SK-N-SH (cell line): ENCODE measurements at regions not wholly inside any gene's neighbourhood (a gene's known extent, or its start where the extent isn't known, plus 50 kb on each side); places are given as distances from the start of the nearest gene placed in this dataset.

Experiments used
- CTCF ChIA-PET: fragments of 300-600, 350-600 bp; formaldehyde crosslinking; extraction: SDS; loops from one replicate; lab custom pipeline; 2021; lab: Yijun Ruan, JAX
- POLR2A ChIA-PET: fragments of 350-600 bp; sonication (Branson Sonifier 250); formaldehyde crosslinking; extraction: SDS; loops from one replicate; lab custom pipeline; 2020; ENCODE audit warnings: antibody characterized with exemption, inconsistent platforms; lab: Yijun Ruan, JAX
- DNase-seq: peaks from one replicate; pipeline ENCODE4 v3.0.0; 2012
- H2AFZ ChIP-seq: fragments of 200-600 bp; sonication (generic); 2 replicates; pipeline ENCODE4 v1.8.1; 2016; ENCODE audit warnings: antibody characterized with exemption, mild to moderate bottlenecking, low read depth
- H3F3A ChIP-seq: fragments of 200-600 bp; sonication (generic); replicated peaks from 2 replicates; pipeline ENCODE3; 2016; ENCODE audit warnings: antibody characterized with exemption, mild to moderate bottlenecking; ENCODE audit not compliant: insufficient read depth
- H3K27ac ChIP-seq, 2 experiments: fragments of 200-500 bp in 1 of 2; fragments of 200-600 bp in 1 of 2; sonication (Bioruptor generic) in 1 of 2; sonication (generic), shearing (Covaris generic) in 1 of 2; 2 replicates each; pipeline versions ENCODE4 v1.5.1 to v1.6.1; 2014 to 2016; ENCODE audit warnings: low read depth in 2 of 2, inconsistent platforms in 1 of 2, low read length in 1 of 2, mild to moderate bottlenecking in 1 of 2, mixed read lengths in 1 of 2
- H3K27me3 ChIP-seq: fragments of 200-600 bp; sonication (generic), shearing (Covaris generic); 2 replicates; pipeline ENCODE4 v1.6.1; 2016; ENCODE audit warnings: mixed run types; ENCODE audit not compliant: insufficient read depth
- H3K36me3 ChIP-seq, 2 experiments: fragments of 200-500 bp in 1 of 2; fragments of 200-600 bp in 1 of 2; sonication (Bioruptor generic) in 1 of 2; sonication (generic) in 1 of 2; replicated peaks in 1 of 2; 2 replicates each; pipeline versions ENCODE3 to v1.5.1; 2014 to 2016; ENCODE audit warnings: low read length in 1 of 2, mild to moderate bottlenecking in 1 of 2; ENCODE audit not compliant: insufficient read depth in 2 of 2, control insufficient read depth in 1 of 2
- H3K4me1 ChIP-seq, 2 experiments: fragments of 200-500 bp in 1 of 2; fragments of 200-600 bp in 1 of 2; sonication (Bioruptor generic) in 1 of 2; sonication (generic), shearing (Covaris generic) in 1 of 2; 2 replicates each; pipeline versions ENCODE4 v1.5.1 to v1.6.1; 2014 to 2016; ENCODE audit warnings: low read depth in 1 of 2, low read length in 1 of 2, mixed run types in 1 of 2; ENCODE audit not compliant: insufficient read depth in 2 of 2, control insufficient read depth in 1 of 2
- H3K4me2 ChIP-seq: fragments of 200-600 bp; sonication (generic), shearing (Covaris generic); 2 replicates; pipeline ENCODE4 v1.6.1; 2017; ENCODE audit warnings: mixed run types
- H3K4me3 ChIP-seq, 2 experiments: fragments of 200-500 bp in 1 of 2; fragments of 200-600 bp in 1 of 2; sonication (Bioruptor generic) in 1 of 2; sonication (generic), shearing (Covaris generic) in 1 of 2; 2 replicates each; pipeline versions ENCODE4 v1.5.1 to v1.8.1; 2014 to 2016; ENCODE audit warnings: low read depth in 2 of 2, inconsistent platforms in 1 of 2, low read length in 1 of 2, mild to moderate bottlenecking in 1 of 2, mixed read lengths in 1 of 2, moderate library complexity in 1 of 2
- H3K79me2 ChIP-seq: fragments of 200-600 bp; sonication (generic); 2 replicates; pipeline ENCODE4 v1.8.1; 2017; ENCODE audit warnings: mild to moderate bottlenecking; ENCODE audit not compliant: insufficient read depth
- H3K9ac ChIP-seq: fragments of 200-600 bp; sonication (generic); 2 replicates; pipeline ENCODE4 v1.6.1; 2017; ENCODE audit warnings: mixed run types
- H3K9me2 ChIP-seq: fragments of 200-600 bp; sonication (generic); 2 replicates; pipeline ENCODE4 v1.6.1; 2017; ENCODE audit warnings: mixed run types
- H3K9me3 ChIP-seq: fragments of 200-600 bp; sonication (generic); 2 replicates; pipeline ENCODE4 v1.6.1; 2017; ENCODE audit warnings: mixed run types, mild to moderate bottlenecking, moderate library complexity
- H4K20me1 ChIP-seq: fragments of 200-600 bp; sonication (generic); 2 replicates; pipeline ENCODE4 v1.6.1; 2017; ENCODE audit warnings: mild to moderate bottlenecking, mixed run types; ENCODE audit not compliant: insufficient read depth
- CHD2 ChIP-seq: fragments of 150-350 bp; IDR thresholded peaks from 2 replicates; pipeline ENCODE4 v1.6.1; 2018; ENCODE audit warnings: low read length; ENCODE audit not compliant: partially characterized antibody
- ELF1 ChIP-seq: IDR thresholded peaks from 2 replicates; pipeline ENCODE4 v1.4.0; 2012
- EP300 ChIP-seq, 2 experiments: IDR thresholded peaks; 2 replicates each; pipeline versions ENCODE4 v1.4.0 to v1.6.1; 2012; ENCODE audit warnings: borderline replicate concordance in 1 of 2, low read depth in 1 of 2, low read length in 1 of 2
- EZH2phosphoT487 ChIP-seq: fragments of 200-600 bp; sonication (generic); IDR thresholded peaks from 2 replicates; pipeline ENCODE4 v1.6.1; 2017; ENCODE audit warnings: low read depth, mixed run types, mild to moderate bottlenecking, antibody characterized with exemption, moderate library complexity, borderline replicate concordance
- GABPA ChIP-seq: IDR thresholded peaks from 2 replicates; pipeline ENCODE4 v1.4.0; 2012; ENCODE audit warnings: low read depth, mild to moderate bottlenecking
- GATA2 ChIP-seq: sonication (generic); formaldehyde crosslinking; IDR thresholded peaks from 2 replicates; pipeline ENCODE4 v1.5.0; 2020; ENCODE audit warnings: mild to moderate bottlenecking, missing genetic modification reagents
- IRF3 ChIP-seq: fragments of 150-350 bp; IDR thresholded peaks from 2 replicates; pipeline ENCODE4 v1.6.1; 2016; ENCODE audit warnings: mild to moderate bottlenecking, low read depth, low read length
- JUND ChIP-seq: IDR thresholded peaks from 2 replicates; pipeline ENCODE4 v1.4.0; 2012
- MAX ChIP-seq: IDR thresholded peaks from 2 replicates; pipeline ENCODE4 v1.4.0; 2012; ENCODE audit warnings: low read depth
- MEF2A ChIP-seq: IDR thresholded peaks from 2 replicates; pipeline ENCODE4 v1.4.0; 2012; ENCODE audit warnings: low read depth, borderline replicate concordance
- POLR2AphosphoS5 ChIP-seq: IDR thresholded peaks from 2 replicates; pipeline ENCODE4 v1.6.1; 2012; ENCODE audit warnings: low read depth, low read length
- RFX5 ChIP-seq: IDR thresholded peaks from 2 replicates; pipeline ENCODE4 v1.6.1; 2012; ENCODE audit warnings: mild to moderate bottlenecking, improper control_type of control experiment, low read length
- RXRA ChIP-seq: IDR thresholded peaks from 2 replicates; pipeline ENCODE4 v1.4.0; 2012; ENCODE audit warnings: low read depth, mild to moderate bottlenecking, borderline replicate concordance
- TCF12 ChIP-seq: IDR thresholded peaks from 2 replicates; pipeline ENCODE4 v1.4.0; 2012
- YY1 ChIP-seq: IDR thresholded peaks from 2 replicates; pipeline ENCODE4 v1.4.0; 2012; ENCODE audit warnings: low read depth, mild to moderate bottlenecking
- WGBS: methylation state at CpG from one replicate; pipeline ENCODE4 v1.1.6; 2017; ENCODE audit warnings: low lambda C conversion rate; 5-methylcytosine and 5-hydroxymethylcytosine counted together
- TF ChIP-seq, protein P1 (sequence below): fragments of 200-600 bp; sonication (generic); IDR thresholded peaks from 2 replicates; pipeline ENCODE4 v1.6.1; 2017; ENCODE audit warnings: antibody characterized with exemption, mild to moderate bottlenecking, moderate library complexity
- TF ChIP-seq, protein P2 (sequence below): fragments of 150-350 bp; IDR thresholded peaks from 2 replicates; pipeline ENCODE4 v1.6.1; 2017; ENCODE audit warnings: antibody characterized with exemption, low read length, low read depth, borderline replicate concordance
- TF ChIP-seq, protein P3 (sequence below): IDR thresholded peaks from 2 replicates; pipeline ENCODE4 v1.4.0; 2012; ENCODE audit warnings: low read depth, borderline replicate concordance

DNA sequence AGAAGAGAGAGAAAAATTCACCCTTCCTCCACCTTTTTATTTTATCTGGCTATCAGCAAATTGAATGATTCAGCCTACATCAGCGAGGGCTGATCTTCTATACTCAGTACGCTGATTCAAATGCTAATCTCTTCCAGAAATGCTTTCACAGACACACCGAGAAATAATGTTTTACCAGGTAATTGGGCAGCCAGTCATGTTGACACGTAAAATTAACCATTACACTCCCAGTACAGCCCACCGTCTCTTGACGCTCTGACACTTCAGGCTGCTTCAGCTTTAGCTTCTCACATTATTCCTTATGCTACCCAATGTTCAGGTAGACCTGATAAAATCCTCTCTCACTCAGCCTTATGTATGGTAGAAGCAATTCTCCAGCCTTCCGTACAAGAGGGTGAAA, 835.2 kb upstream of the PCDH10 start:
- ChIA-PET POLR2A (no interaction called here), CTCF (interaction anchor here (1.2 kb wide), 1 partner anchor 19 kb away, joined by 5 read pairs; no protein-coding TSS in a partner anchor)
- Histone ChIP-seq H3K4me1 (no peaks in the 10 kb centered on the region), H3F3A (no peaks in the 10 kb centered on the region), H3K27ac (no peak overlapping the region), H2AFZ (no peak overlapping the region), H3K27me3 (no peaks in the 10 kb centered on the region), H3K79me2 (no peaks in the 10 kb centered on the region), H3K4me2 (no peak overlapping the region), H3K9me3 (no peaks in the 10 kb centered on the region), H3K9ac (no peak overlapping the region), H3K4me3 (no peak overlapping the region), H4K20me1 (no peaks in the 10 kb centered on the region), H3K36me3 (no peaks in the 10 kb centered on the region), H3K9me2 (no peaks in the 10 kb centered on the region)
- 16% methylated on average over 7 of the region's 7 CpGs for WGBS
- TF ChIP-seq, protein P1, sequence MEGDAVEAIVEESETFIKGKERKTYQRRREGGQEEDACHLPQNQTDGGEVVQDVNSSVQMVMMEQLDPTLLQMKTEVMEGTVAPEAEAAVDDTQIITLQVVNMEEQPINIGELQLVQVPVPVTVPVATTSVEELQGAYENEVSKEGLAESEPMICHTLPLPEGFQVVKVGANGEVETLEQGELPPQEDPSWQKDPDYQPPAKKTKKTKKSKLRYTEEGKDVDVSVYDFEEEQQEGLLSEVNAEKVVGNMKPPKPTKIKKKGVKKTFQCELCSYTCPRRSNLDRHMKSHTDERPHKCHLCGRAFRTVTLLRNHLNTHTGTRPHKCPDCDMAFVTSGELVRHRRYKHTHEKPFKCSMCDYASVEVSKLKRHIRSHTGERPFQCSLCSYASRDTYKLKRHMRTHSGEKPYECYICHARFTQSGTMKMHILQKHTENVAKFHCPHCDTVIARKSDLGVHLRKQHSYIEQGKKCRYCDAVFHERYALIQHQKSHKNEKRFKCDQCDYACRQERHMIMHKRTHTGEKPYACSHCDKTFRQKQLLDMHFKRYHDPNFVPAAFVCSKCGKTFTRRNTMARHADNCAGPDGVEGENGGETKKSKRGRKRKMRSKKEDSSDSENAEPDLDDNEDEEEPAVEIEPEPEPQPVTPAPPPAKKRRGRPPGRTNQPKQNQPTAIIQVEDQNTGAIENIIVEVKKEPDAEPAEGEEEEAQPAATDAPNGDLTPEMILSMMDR: no peak
- TF ChIP-seq JUND (no peak), RFX5 (no peak), MAX (no peak), GATA2 (no peak), EP300 (IDR thresholded peaks at IDR 0.05; ENCODE audit: borderline replicate concordance in 1 of 2, low read depth in 1 of 2, low read length in 1 of 2) (no peak), POLR2AphosphoS5 (no peak), TCF12 (no peak), RXRA (no peak), ELF1 (no peak), CHD2 (no peak), GABPA (no peak), EZH2phosphoT487 (no peak), YY1 (no peak), MEF2A (no peak), IRF3 (no peak)
- TF ChIP-seq, protein P2, sequence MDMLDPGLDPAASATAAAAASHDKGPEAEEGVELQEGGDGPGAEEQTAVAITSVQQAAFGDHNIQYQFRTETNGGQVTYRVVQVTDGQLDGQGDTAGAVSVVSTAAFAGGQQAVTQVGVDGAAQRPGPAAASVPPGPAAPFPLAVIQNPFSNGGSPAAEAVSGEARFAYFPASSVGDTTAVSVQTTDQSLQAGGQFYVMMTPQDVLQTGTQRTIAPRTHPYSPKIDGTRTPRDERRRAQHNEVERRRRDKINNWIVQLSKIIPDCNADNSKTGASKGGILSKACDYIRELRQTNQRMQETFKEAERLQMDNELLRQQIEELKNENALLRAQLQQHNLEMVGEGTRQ: no peak
- TF ChIP-seq, protein P3, sequence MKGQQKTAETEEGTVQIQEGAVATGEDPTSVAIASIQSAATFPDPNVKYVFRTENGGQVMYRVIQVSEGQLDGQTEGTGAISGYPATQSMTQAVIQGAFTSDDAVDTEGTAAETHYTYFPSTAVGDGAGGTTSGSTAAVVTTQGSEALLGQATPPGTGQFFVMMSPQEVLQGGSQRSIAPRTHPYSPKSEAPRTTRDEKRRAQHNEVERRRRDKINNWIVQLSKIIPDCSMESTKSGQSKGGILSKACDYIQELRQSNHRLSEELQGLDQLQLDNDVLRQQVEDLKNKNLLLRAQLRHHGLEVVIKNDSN: no peak
- DNase-seq: no peak
